NCI-H2171 treated with DMSO at 0.1 percent for 48 hours (cell line): ENCODE measurements at regions not wholly inside any gene's neighbourhood (a gene's known extent, or its start where the extent isn't known, plus 50 kb on each side); places are given as distances from the start of the nearest gene placed in this dataset.
A peak's percentile ranks its signal among the peaks of the same experiment; 100 is the strongest.

Experiments
- DNase-seq: peaks from one replicate; lab custom pipeline; 2025; lab: John Stamatoyannopoulos, UW

GRCh38 chr6:100267721-100268123, 197.0 kb downstream of the SIM1 start:
- no peak for DNase-seq

GRCh38 chr6:100266494-100267401, 198.0 kb downstream of the SIM1 start:
- DNase-seq: no peak

- no peak for DNase-seq
These were observed 202.6 kb downstream of the SIM1 start for GRCh38 chr6:100262086-100262485.

GRCh38 chr6:100261486-100261885, 203.2 kb downstream of the SIM1 start:
- DNase-seq: no peak

GRCh38 chr6:100260584-100260983, 204.1 kb downstream of the SIM1 start:
- DNase-seq: no peak

- no peak for DNase-seq
These were observed 204.9 kb downstream of the SIM1 start for GRCh38 chr6:100259865-100260264.

GRCh38 chr6:100258752-100259151, 206.0 kb downstream of the SIM1 start:
- no peak for DNase-seq

GRCh38 chr6:100257793-100258395, 206.8 kb downstream of the SIM1 start:
- DNase-seq: peak; percentile 6

GRCh38 chr6:100255701-100256100, 209.0 kb downstream of the SIM1 start:
- no peak for DNase-seq

GRCh38 chr6:100247123-100247522, 217.6 kb downstream of the SIM1 start:
- no peak for DNase-seq

- DNase-seq: no peak
These were observed 218.5 kb downstream of the SIM1 start for GRCh38 chr6:100246206-100246605.

- DNase-seq: no peak
These were observed 223.9 kb downstream of the SIM1 start for GRCh38 chr6:100240798-100241197.

- no peak for DNase-seq
These were observed 226.9 kb downstream of the SIM1 start for GRCh38 chr6:100237821-100238220.

- DNase-seq: no peak
These were observed 228.3 kb downstream of the SIM1 start for GRCh38 chr6:100236389-100236788.

- DNase-seq: no peak
These were observed 229.1 kb downstream of the SIM1 start for GRCh38 chr6:100235631-100236030.

- no peak for DNase-seq
These were observed 230.1 kb downstream of the SIM1 start for GRCh38 chr6:100234625-100235024.

- no peak for DNase-seq
These were observed 231.7 kb downstream of the SIM1 start for GRCh38 chr6:100232781-100233573.

- no peak for DNase-seq
These were observed 233.8 kb downstream of the SIM1 start for GRCh38 chr6:100230953-100231316.

GRCh38 chr6:100230115-100230952, 234.4 kb downstream of the SIM1 start:
- no peak for DNase-seq

- no peak for DNase-seq
These were observed 235.2 kb downstream of the SIM1 start for GRCh38 chr6:100229512-100229911.

GRCh38 chr6:100228834-100229441, 234.9 kb upstream of the MCHR2 start:
- no peak for DNase-seq
